Suppressor macrophage treated with lipopolysaccharide for 1 hour (primary cell): ENCODE measurements at regions not wholly inside any gene's neighbourhood (a gene's known extent, or its start where the extent isn't known, plus 50 kb on each side); places are given as distances from the start of the nearest gene placed in this dataset.
A peak's percentile ranks its signal among the peaks of the same experiment; 100 is the strongest.
"Not testable (repeated sequence)": the region's sequence is repeated elsewhere in the genome, so short reads cannot be mapped to it uniquely, and the experiment has no call there.

ENCODE experiments used
- DNase-seq, 3 donors: peaks; one replicate each; pipeline ENCODE4 v3.0.0-alpha.2; 2020 to 2022

GRCh38 chr4:132709056-132709455, 440.0 kb upstream of the PCDH10 start:
- no peak for DNase-seq

- no peak for DNase-seq
Measured at GRCh38 chr4:132710971-132711370, 438.1 kb upstream of the PCDH10 start.

- DNase-seq = no peak
Measured at GRCh38 chr4:132737344-132737743, 411.8 kb upstream of the PCDH10 start.

- DNase-seq = no peak
Measured at GRCh38 chr4:132759199-132759780, 389.8 kb upstream of the PCDH10 start.

GRCh38 chr4:132763465-132763864, 385.6 kb upstream of the PCDH10 start:
- no peak for DNase-seq

- no peak for DNase-seq
Measured at GRCh38 chr4:132767901-132768300, 381.2 kb upstream of the PCDH10 start.

- no peak for DNase-seq
Measured at GRCh38 chr4:132770776-132771175, 378.3 kb upstream of the PCDH10 start.

- no peak for DNase-seq
Measured at GRCh38 chr4:132792310-132792709, 356.8 kb upstream of the PCDH10 start.

- DNase-seq = no peak
Measured at GRCh38 chr4:132797856-132798255, 351.2 kb upstream of the PCDH10 start.

GRCh38 chr4:132809298-132810032, 339.6 kb upstream of the PCDH10 start:
- DNase-seq = no peak

GRCh38 chr4:132813061-132813460, 336.0 kb upstream of the PCDH10 start:
- not testable (repeated sequence) for DNase-seq

GRCh38 chr4:132818091-132818490, 331.0 kb upstream of the PCDH10 start:
- DNase-seq = no peak

- no peak for DNase-seq
Measured at GRCh38 chr4:132823419-132823818, 325.7 kb upstream of the PCDH10 start.

GRCh38 chr4:132824761-132825160, 324.3 kb upstream of the PCDH10 start:
- no peak for DNase-seq

- DNase-seq = peak in 1 of 3 donors; percentile 2
Measured at GRCh38 chr4:132827522-132827921, 321.6 kb upstream of the PCDH10 start.

- DNase-seq = no peak
Measured at GRCh38 chr4:132838244-132838643, 310.9 kb upstream of the PCDH10 start.

GRCh38 chr4:132839070-132839469, 310.0 kb upstream of the PCDH10 start:
- DNase-seq = no peak

- DNase-seq = no peak
Measured at GRCh38 chr4:132859929-132860328, 289.2 kb upstream of the PCDH10 start.

GRCh38 chr4:132860976-132861375, 288.1 kb upstream of the PCDH10 start:
- DNase-seq = no peak

GRCh38 chr4:132863619-132864018, 285.5 kb upstream of the PCDH10 start:
- DNase-seq = no peak

- DNase-seq = no peak
Measured at GRCh38 chr4:132865458-132865857, 283.6 kb upstream of the PCDH10 start.

GRCh38 chr4:132865922-132866321, 283.2 kb upstream of the PCDH10 start:
- no peak for DNase-seq

GRCh38 chr4:132866616-132867015, 282.5 kb upstream of the PCDH10 start:
- DNase-seq = no peak

- no peak for DNase-seq
Measured at GRCh38 chr4:132893787-132894186, 255.3 kb upstream of the PCDH10 start.

- no peak for DNase-seq
Measured at GRCh38 chr4:132901224-132901623, 247.9 kb upstream of the PCDH10 start.
